ENCODE measurements at regions not wholly inside any gene's neighbourhood (a gene's known extent, or its start where the extent isn't known, plus 50 kb on each side); places are given as distances from the start of the nearest gene placed in this dataset.

DNA sequence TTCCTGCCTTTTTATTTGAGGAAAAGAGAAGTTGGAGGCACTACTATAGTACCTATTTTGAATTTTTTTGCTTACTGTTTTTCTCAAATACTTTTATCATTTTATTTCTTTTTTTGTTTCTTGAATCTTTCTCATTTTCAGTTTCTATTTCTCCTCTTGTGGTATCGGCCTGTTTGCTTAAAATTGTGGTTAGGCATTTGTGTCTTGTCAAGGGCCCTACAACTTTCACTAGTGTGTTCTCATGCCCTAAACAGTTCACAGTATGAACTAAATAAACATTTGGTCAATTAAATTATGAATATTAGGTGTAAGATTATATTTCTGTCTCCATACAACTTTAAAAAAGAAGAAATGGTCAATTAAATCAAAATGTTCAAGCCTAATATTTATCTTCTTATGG lies 613.5 kb downstream of the MBD2 start:
- WGBS (ENCODE audit: insufficient coverage, low coverage, missing lambda C conversion rate), result no CpG with 5 or more reads among the region's 1 CpG
- in situ Hi-C loops (cut with MboI), result no loop called here
- no peak overlapping the region for H3K4me3 ChIP-seq

More for the DNA sequence above, 613.5 kb downstream of the MBD2 start:
- no peak for DNase-seq (ENCODE audit: extremely low read depth in 1 of 4, low spot score in 3 of 4)
- Histone ChIP-seq H3K4me1 (replicated peaks in 1 of 2; ENCODE audit: control insufficient read depth in 2 of 2, insufficient read depth in 2 of 2, low read length in 2 of 2) (no peaks in the 10 kb centered on the region), H3K4me2 (ENCODE audit: insufficient read depth, low read length) (no peak overlapping the region), H3K9me1 (ENCODE audit: control insufficient read depth, insufficient read depth, low read length) (no peaks in the 10 kb centered on the region), H3K27me3 (ENCODE audit: control insufficient read depth in 2 of 2, insufficient read depth in 2 of 2, low read length in 2 of 2) (no peaks in the 10 kb centered on the region), H3K79me2 (ENCODE audit: control insufficient read depth, insufficient read depth, low read length) (no peaks in the 10 kb centered on the region), H2AFZ (ENCODE audit: low read depth, low read length) (no peak overlapping the region), H3K9me3 (replicated peaks; ENCODE audit: control insufficient read depth, insufficient read depth, low read depth, low read length) (no peaks in the 10 kb centered on the region; the same call in 1 of the 2 replicates), H3K27ac (ENCODE audit: extremely low read depth, low read depth, low read length) (no peak overlapping the region), H3K36me3 (ENCODE audit: control insufficient read depth, insufficient read depth, low read length) (no peaks in the 10 kb centered on the region), H4K20me1 (replicated peaks; ENCODE audit: control insufficient read depth, insufficient read depth, low read length) (no peaks in the 10 kb centered on the region), H3K9ac (ENCODE audit: insufficient read depth in 1 of 2, low read depth in 2 of 2, low read length in 2 of 2) (no peak overlapping the region)
- intact Hi-C loops (cut with micrococcal nuclease), result no loop called here
- TF ChIP-seq BCOR (IDR thresholded peaks at IDR 0.05) (no peak), POLR2AphosphoS5 (IDR thresholded peaks at IDR 0.05; ENCODE audit: control insufficient read depth, insufficient read depth, low read depth, low read length) (no peak), ARHGAP35 (IDR thresholded peaks at IDR 0.05; ENCODE audit: partially characterized antibody) (no peak)
- TF ChIP-seq, protein P1, sequence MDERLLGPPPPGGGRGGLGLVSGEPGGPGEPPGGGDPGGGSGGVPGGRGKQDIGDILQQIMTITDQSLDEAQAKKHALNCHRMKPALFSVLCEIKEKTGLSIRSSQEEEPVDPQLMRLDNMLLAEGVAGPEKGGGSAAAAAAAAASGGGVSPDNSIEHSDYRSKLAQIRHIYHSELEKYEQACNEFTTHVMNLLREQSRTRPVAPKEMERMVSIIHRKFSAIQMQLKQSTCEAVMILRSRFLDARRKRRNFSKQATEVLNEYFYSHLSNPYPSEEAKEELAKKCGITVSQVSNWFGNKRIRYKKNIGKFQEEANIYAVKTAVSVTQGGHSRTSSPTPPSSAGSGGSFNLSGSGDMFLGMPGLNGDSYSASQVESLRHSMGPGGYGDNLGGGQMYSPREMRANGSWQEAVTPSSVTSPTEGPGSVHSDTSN (CRISPR knock-in tag; IDR thresholded peaks at IDR 0.05; ENCODE audit: low read depth), result no peak
- TF ChIP-seq, protein P1 (tag; conservative IDR thresholded peaks at IDR 0.05; ENCODE audit: low read depth), result no peak
- TF ChIP-seq, protein P2, sequence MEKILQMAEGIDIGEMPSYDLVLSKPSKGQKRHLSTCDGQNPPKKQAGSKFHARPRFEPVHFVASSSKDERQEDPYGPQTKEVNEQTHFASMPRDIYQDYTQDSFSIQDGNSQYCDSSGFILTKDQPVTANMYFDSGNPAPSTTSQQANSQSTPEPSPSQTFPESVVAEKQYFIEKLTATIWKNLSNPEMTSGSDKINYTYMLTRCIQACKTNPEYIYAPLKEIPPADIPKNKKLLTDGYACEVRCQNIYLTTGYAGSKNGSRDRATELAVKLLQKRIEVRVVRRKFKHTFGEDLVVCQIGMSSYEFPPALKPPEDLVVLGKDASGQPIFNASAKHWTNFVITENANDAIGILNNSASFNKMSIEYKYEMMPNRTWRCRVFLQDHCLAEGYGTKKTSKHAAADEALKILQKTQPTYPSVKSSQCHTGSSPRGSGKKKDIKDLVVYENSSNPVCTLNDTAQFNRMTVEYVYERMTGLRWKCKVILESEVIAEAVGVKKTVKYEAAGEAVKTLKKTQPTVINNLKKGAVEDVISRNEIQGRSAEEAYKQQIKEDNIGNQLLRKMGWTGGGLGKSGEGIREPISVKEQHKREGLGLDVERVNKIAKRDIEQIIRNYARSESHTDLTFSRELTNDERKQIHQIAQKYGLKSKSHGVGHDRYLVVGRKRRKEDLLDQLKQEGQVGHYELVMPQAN (IDR thresholded peaks at IDR 0.05; ENCODE audit: borderline replicate concordance), result no peak
- ATAC-seq, result no peak
- no TSS peak for BruUV-seq (replicated peaks)
- ChIA-PET POLR2A (no interaction called here), CTCF (ENCODE audit: low intra/inter-chr PET ratio) (no interaction called here)
- FAIRE-seq, result no peak

Measured in K562 (cell line).